GM23338 (cell line): ENCODE measurements at regions not wholly inside any gene's neighbourhood (a gene's known extent, or its start where the extent isn't known, plus 50 kb on each side); places are given as distances from the start of the nearest gene placed in this dataset.

Source experiments
- CREB1 ChIP-seq: fragments of 250-450 bp; sonication (Bioruptor Pico); IDR thresholded peaks from 2 replicates; pipeline ENCODE4 v1.5.0; 2020; ENCODE audit warnings: low read depth, mild to moderate bottlenecking, moderate library complexity
- CTCF ChIP-seq, 2 experiments: fragments of 200-600 bp in 1 of 2; sonication (generic) in 1 of 2; conservative IDR thresholded peaks; 2 replicates each; pipeline versions ENCODE4 v1.5.1 to v1.6.1; 2016 to 2017; ENCODE audit warnings: antibody characterized with exemption in 2 of 2, low read depth in 2 of 2, mild to moderate bottlenecking in 2 of 2, moderate library complexity in 1 of 2
- EZH2 ChIP-seq: fragments of 200-600 bp; sonication (generic); IDR thresholded peaks from one replicate; pipeline ENCODE4 v1.8.0; 2017; ENCODE audit warnings: antibody characterized with exemption, mild to moderate bottlenecking, low read depth; ENCODE audit not compliant: unreplicated experiment
- EZH2phosphoT487 ChIP-seq: fragments of 200-600 bp; sonication (generic); IDR thresholded peaks from one replicate; pipeline ENCODE4 v1.8.1; 2018; ENCODE audit warnings: antibody characterized with exemption; ENCODE audit not compliant: unreplicated experiment
- JUNB ChIP-seq: IDR thresholded peaks from one replicate; pipeline ENCODE4 v1.6.1; 2016; ENCODE audit warnings: antibody characterized with exemption; ENCODE audit not compliant: unreplicated experiment
- NANOG ChIP-seq: IDR thresholded peaks from 2 replicates; pipeline ENCODE4 v1.6.1; 2016; ENCODE audit warnings: antibody characterized with exemption, borderline replicate concordance
- POLR2AphosphoS5 ChIP-seq: IDR thresholded peaks from 2 replicates; pipeline ENCODE4 v1.6.1; 2016; ENCODE audit warnings: antibody characterized with exemption, low read depth
- STAT1 ChIP-seq: IDR thresholded peaks from one replicate; pipeline ENCODE4 v1.6.1; 2016; ENCODE audit warnings: antibody characterized with exemption; ENCODE audit not compliant: unreplicated experiment
- ZNF114 ChIP-seq: fragments of 250-450 bp; sonication (Bioruptor Pico); IDR thresholded peaks from 2 replicates; pipeline ENCODE4 v1.5.0; 2020; ENCODE audit warnings: mild to moderate bottlenecking, moderate library complexity
- ZNF331 ChIP-seq: fragments of 250-450 bp; sonication (Bioruptor Pico); IDR thresholded peaks from 2 replicates; pipeline ENCODE4 v1.5.0; 2020; ENCODE audit warnings: low read depth, mild to moderate bottlenecking, moderate library complexity
- TF ChIP-seq, protein P1 (sequence below): IDR thresholded peaks from one replicate; pipeline ENCODE4 v1.6.1; 2018; ENCODE audit warnings: antibody characterized with exemption; ENCODE audit not compliant: unreplicated experiment

DNA sequence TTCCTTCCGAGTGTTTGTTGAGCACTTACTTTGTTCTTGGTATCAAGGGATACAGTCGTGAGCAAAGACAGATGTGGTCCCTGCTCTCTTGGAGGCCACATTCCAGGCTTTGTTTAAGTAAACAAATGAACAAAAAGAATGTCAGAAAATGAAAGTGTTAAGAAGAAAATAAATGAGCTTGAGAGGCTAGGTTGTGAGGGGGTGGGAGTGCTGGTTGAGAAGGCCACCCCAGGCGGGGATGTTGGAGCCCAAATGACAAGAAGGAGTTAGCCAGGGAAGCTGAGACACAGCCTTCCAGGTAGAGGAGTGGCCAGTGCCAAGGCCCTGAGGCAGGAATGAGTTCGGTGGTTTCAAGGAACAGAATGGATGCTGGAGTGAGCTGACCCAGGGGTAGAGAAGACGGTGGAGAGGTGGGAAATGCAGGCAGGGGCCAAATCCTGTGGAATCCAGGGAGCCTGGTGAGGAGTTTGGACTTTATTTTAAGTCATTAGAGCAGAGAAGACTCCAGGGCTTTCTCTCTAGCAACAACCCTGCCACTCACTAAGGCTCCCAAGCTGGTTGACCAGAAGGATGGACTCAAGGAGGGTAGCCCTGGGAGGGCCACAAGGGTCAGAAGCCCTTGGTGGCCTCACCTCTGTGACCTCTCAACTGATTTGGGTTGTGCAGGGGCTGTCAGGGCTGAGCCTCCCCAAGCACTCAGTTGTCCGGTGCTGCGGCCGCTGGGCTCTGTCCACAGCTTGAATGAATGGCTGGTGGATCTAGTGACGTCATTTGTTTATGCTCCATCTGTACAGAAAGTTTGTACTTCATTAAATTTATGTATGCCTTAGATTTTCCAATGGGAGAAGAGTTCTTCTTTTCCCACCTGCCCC lies 66.0 kb upstream of the STX16 start:
- no peak for TF ChIP-seq CTCF (conservative IDR thresholded peaks at IDR 0.05; ENCODE audit: low read depth in 2 of 2)
- no peak for TF ChIP-seq POLR2AphosphoS5
- TF ChIP-seq CREB1 (CRISPR knock-in tag), result no peak
- TF ChIP-seq EZH2phosphoT487, result no peak
- TF ChIP-seq EZH2, result no peak
- TF ChIP-seq, protein P1, sequence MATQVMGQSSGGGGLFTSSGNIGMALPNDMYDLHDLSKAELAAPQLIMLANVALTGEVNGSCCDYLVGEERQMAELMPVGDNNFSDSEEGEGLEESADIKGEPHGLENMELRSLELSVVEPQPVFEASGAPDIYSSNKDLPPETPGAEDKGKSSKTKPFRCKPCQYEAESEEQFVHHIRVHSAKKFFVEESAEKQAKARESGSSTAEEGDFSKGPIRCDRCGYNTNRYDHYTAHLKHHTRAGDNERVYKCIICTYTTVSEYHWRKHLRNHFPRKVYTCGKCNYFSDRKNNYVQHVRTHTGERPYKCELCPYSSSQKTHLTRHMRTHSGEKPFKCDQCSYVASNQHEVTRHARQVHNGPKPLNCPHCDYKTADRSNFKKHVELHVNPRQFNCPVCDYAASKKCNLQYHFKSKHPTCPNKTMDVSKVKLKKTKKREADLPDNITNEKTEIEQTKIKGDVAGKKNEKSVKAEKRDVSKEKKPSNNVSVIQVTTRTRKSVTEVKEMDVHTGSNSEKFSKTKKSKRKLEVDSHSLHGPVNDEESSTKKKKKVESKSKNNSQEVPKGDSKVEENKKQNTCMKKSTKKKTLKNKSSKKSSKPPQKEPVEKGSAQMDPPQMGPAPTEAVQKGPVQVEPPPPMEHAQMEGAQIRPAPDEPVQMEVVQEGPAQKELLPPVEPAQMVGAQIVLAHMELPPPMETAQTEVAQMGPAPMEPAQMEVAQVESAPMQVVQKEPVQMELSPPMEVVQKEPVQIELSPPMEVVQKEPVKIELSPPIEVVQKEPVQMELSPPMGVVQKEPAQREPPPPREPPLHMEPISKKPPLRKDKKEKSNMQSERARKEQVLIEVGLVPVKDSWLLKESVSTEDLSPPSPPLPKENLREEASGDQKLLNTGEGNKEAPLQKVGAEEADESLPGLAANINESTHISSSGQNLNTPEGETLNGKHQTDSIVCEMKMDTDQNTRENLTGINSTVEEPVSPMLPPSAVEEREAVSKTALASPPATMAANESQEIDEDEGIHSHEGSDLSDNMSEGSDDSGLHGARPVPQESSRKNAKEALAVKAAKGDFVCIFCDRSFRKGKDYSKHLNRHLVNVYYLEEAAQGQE, result no peak
- TF ChIP-seq ZNF331 (CRISPR knock-in tag), result no peak
- TF ChIP-seq STAT1, result no peak
- no peak for TF ChIP-seq NANOG
- TF ChIP-seq JUNB, result no peak
- TF ChIP-seq ZNF114 (CRISPR knock-in tag), result no peak
